IMR-90 (cell line): ENCODE measurements at regions not wholly inside any gene's neighbourhood (a gene's known extent, or its start where the extent isn't known, plus 50 kb on each side); places are given as distances from the start of the nearest gene placed in this dataset.
"Not testable (repeated sequence)": the region's sequence is repeated elsewhere in the genome, so short reads cannot be mapped to it uniquely, and the experiment has no call there.

ENCODE experiments used
- ATAC-seq: fragments of 200-7000 bp; cut with Tn5 transposase; 2 replicates; pipeline ENCODE4 v1.9.1; 2020; ENCODE audit warnings: low read depth, mild to moderate bottlenecking, moderate library complexity
- BruUV-seq: library from RNA; stranded (reverse); fragments of 400-500 nt; replicated peaks from 2 replicates; lab custom pipeline; 2021; lab: Mats Ljungman, UMichigan
- CTCF ChIA-PET: fragments of 300-600 bp; formaldehyde crosslinking; extraction: SDS; loops from one replicate; lab custom pipeline; 2021; ENCODE audit warnings: antibody characterized with exemption; lab: Yijun Ruan, JAX
- POLR2A ChIA-PET: fragments of 300-600 bp; sonication (Branson Sonifier 250); formaldehyde crosslinking; loops from one replicate; lab custom pipeline; 2022; ENCODE audit warnings: antibody characterized with exemption; ENCODE audit not compliant: unreplicated experiment; lab: Charles Lee
- DNase-seq: peaks from one replicate; pipeline ENCODE4 v3.0.0; 2013
- H2AFZ ChIP-seq: replicated peaks from 2 replicates; pipeline ENCODE3; 2013; ENCODE audit warnings: low read length, mild to moderate bottlenecking; ENCODE audit not compliant: poor library complexity
- H2AK5ac ChIP-seq: 2 replicates; pipeline ENCODE4 v1.6.1; 2013; ENCODE audit warnings: low read depth, low read length, inconsistent platforms
- H2AK9ac ChIP-seq: replicated peaks from 2 replicates; pipeline ENCODE3; 2013; ENCODE audit warnings: mild to moderate bottlenecking, low read depth, low read length, moderate library complexity; ENCODE audit not compliant: poor library complexity
- H2BK120ac ChIP-seq: 2 replicates; pipeline ENCODE4 v1.6.1; 2013; ENCODE audit warnings: low read depth, low read length, inconsistent platforms
- H2BK15ac ChIP-seq: 3 replicates; pipeline ENCODE4 v1.6.1; 2013; ENCODE audit warnings: low read depth, low read length, inconsistent platforms
- H2BK20ac ChIP-seq: 2 replicates; pipeline ENCODE4 v1.6.1; 2013; ENCODE audit warnings: low read depth, mild to moderate bottlenecking, inconsistent platforms, low read length, moderate library complexity
- H2BK5ac ChIP-seq: 2 replicates; pipeline ENCODE4 v1.6.1; 2013; ENCODE audit warnings: mild to moderate bottlenecking, low read depth, low read length, inconsistent platforms; ENCODE audit not compliant: poor library complexity, severe bottlenecking
- H3K14ac ChIP-seq: replicated peaks from 2 replicates; pipeline ENCODE4 v1.6.1; 2013; ENCODE audit warnings: low read depth, low read length, inconsistent platforms
- H3K18ac ChIP-seq: 2 replicates; pipeline ENCODE4 v1.6.1; 2013; ENCODE audit warnings: low read depth, low read length, control low read depth
- H3K23ac ChIP-seq: 2 replicates; pipeline ENCODE4 v1.6.1; 2013; ENCODE audit warnings: low read depth, low read length, inconsistent platforms
- H3K27ac ChIP-seq: 2 replicates; pipeline ENCODE4 v1.5.1; 2013; ENCODE audit warnings: mild to moderate bottlenecking, control low read depth, low read length; ENCODE audit not compliant: insufficient read depth
- H3K27me3 ChIP-seq: 2 replicates; pipeline ENCODE4 v1.6.1; 2013; ENCODE audit warnings: low read length; ENCODE audit not compliant: control insufficient read depth, insufficient read depth
- H3K36me3 ChIP-seq: 2 replicates; pipeline ENCODE4 v1.6.1; 2013; ENCODE audit warnings: low read length, mixed read lengths; ENCODE audit not compliant: control insufficient read depth, insufficient read depth
- H3K4ac ChIP-seq: 2 replicates; pipeline ENCODE4 v1.6.1; 2013; ENCODE audit warnings: low read depth, low read length, inconsistent platforms
- H3K4me1 ChIP-seq: 2 replicates; pipeline ENCODE4 v1.6.1; 2013; ENCODE audit warnings: low read length, mixed read lengths; ENCODE audit not compliant: control insufficient read depth, insufficient read depth
- H3K4me2 ChIP-seq: 2 replicates; pipeline ENCODE4 v1.6.1; 2013; ENCODE audit warnings: low read depth, mild to moderate bottlenecking, control low read depth, low read length, moderate library complexity
- H3K4me3 ChIP-seq: 2 replicates; pipeline ENCODE4 v1.5.1; 2013; ENCODE audit warnings: low read depth, mild to moderate bottlenecking, control low read depth, low read length, moderate library complexity; ENCODE audit not compliant: insufficient read depth
- H3K56ac ChIP-seq: 2 replicates; pipeline ENCODE4 v1.6.1; 2013; ENCODE audit warnings: low read length, inconsistent platforms; ENCODE audit not compliant: insufficient read depth; ENCODE audit errors: extremely low read depth
- H3K79me1 ChIP-seq, 2 experiments: 2 replicates each; pipeline ENCODE4 v1.6.1; 2013; ENCODE audit warnings: low read length in 2 of 2, inconsistent platforms in 1 of 2, low read depth in 1 of 2
- H3K9ac ChIP-seq: 2 replicates; pipeline ENCODE4 v1.6.1; 2013; ENCODE audit warnings: low read depth, low read length, control low read depth
- H3K9me1 ChIP-seq: 2 replicates; pipeline ENCODE4 v1.6.1; 2013; ENCODE audit warnings: low read length, inconsistent platforms; ENCODE audit not compliant: insufficient read depth
- H3K9me3 ChIP-seq: 2 replicates; pipeline ENCODE4 v1.6.1; 2013; ENCODE audit warnings: low read length; ENCODE audit not compliant: control insufficient read depth, insufficient read depth
- H4K20me1 ChIP-seq: 2 replicates; pipeline ENCODE4 v1.6.1; 2013; ENCODE audit warnings: low read length, inconsistent platforms; ENCODE audit not compliant: insufficient read depth
- H4K5ac ChIP-seq: 2 replicates; pipeline ENCODE4 v1.6.1; 2013; ENCODE audit warnings: mild to moderate bottlenecking, low read depth, low read length, control low read depth
- H4K8ac ChIP-seq, 2 experiments: 2 replicates each; pipeline ENCODE4 v1.6.1; 2013; ENCODE audit warnings: low read depth in 2 of 2, low read length in 2 of 2, control low read depth in 1 of 2, inconsistent platforms in 1 of 2
- H4K91ac ChIP-seq: 2 replicates; pipeline ENCODE4 v1.6.1; 2013; ENCODE audit warnings: low read depth, low read length, inconsistent platforms; ENCODE audit not compliant: insufficient read depth
- WGBS, 2 experiments: methylation state at CpG; one replicate each; pipeline versions ENCODE4 v1.1.5 to v1.1.7; 2013; ENCODE audit warnings: missing lambda C conversion rate in 2 of 2; ENCODE audit not compliant: insufficient read length in 1 of 2; ENCODE audit errors: extremely low coverage in 2 of 2; 5-methylcytosine and 5-hydroxymethylcytosine counted together
- dilution Hi-C: fragments of 300-500 bp; cut with HindIII; formaldehyde crosslinking; loops from one replicate; pipeline ENCODE4 v1.14.3; 2018; ENCODE audit warnings: low sequenced_read_pairs; ENCODE audit not compliant: unreplicated experiment
- in situ Hi-C: fragments of 300-500 bp; cut with MboI; formaldehyde crosslinking; loops from 3 replicates; pipeline ENCODE4 v1.14.3; 2019; ENCODE audit warnings: low sequenced_read_pairs, inconsistent platforms, mixed read lengths
- intact Hi-C: fragments of 100-400 bp; cut with micrococcal nuclease; formaldehyde crosslinking; loops from 2 replicates; pipeline ENCODE4 v1.10.0; 2022

- WGBS, 2 experiments, result no CpG with 5 or more reads among the region's 13 CpGs
- H2BK120ac ChIP-seq, H3K4ac ChIP-seq, H3K9me3 ChIP-seq, H3K9ac ChIP-seq, H2BK20ac ChIP-seq, H3K27ac ChIP-seq, H4K5ac ChIP-seq, intact Hi-C loops, CTCF ChIA-PET, H2AK9ac ChIP-seq, H3K36me3 ChIP-seq, in situ Hi-C loops, H2BK15ac ChIP-seq, H3K27me3 ChIP-seq, H4K8ac ChIP-seq, H4K91ac ChIP-seq, H3K4me2 ChIP-seq, H3K9me1 ChIP-seq, POLR2A ChIA-PET, dilution Hi-C loops, H3K14ac ChIP-seq, H3K4me3 ChIP-seq, H3K23ac ChIP-seq, H3K56ac ChIP-seq, BruUV-seq, DNase-seq, H2AFZ ChIP-seq, ATAC-seq, H3K4me1 ChIP-seq, H3K79me1 ChIP-seq, H2AK5ac ChIP-seq, H3K18ac ChIP-seq, H4K20me1 ChIP-seq, H2BK5ac ChIP-seq: not testable (repeated sequence)
These were observed 75.0 kb upstream of the RMP24 start for GRCh38 chr18:35897481-35897880.
